ENCODE measurements at regions not wholly inside any gene's neighbourhood (a gene's known extent, or its start where the extent isn't known, plus 50 kb on each side); places are given as distances from the start of the nearest gene placed in this dataset.

DNA sequence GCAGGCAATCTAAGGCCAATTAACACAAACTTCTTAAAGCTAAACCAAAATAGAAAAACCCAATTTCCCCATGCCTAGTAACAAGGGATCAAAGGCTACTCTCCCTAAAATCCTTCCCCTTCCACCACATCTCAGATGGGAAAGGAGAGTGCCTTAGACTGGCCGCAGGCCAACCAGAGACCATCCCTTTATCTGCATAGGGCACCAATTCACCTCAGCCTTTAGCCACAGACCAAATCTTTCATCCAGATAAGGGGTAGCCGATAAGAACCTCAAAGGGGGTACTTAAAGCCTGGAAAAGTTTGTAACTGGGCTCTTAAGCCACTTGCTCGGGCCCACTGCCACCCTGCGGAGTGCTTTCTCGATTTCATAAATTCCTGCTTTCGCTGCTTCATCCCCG, 68.3 kb downstream of the TEX13C start:
- no peak for TF ChIP-seq POLR2A (IDR thresholded peaks at IDR 0.05)
- TF ChIP-seq, protein P1, sequence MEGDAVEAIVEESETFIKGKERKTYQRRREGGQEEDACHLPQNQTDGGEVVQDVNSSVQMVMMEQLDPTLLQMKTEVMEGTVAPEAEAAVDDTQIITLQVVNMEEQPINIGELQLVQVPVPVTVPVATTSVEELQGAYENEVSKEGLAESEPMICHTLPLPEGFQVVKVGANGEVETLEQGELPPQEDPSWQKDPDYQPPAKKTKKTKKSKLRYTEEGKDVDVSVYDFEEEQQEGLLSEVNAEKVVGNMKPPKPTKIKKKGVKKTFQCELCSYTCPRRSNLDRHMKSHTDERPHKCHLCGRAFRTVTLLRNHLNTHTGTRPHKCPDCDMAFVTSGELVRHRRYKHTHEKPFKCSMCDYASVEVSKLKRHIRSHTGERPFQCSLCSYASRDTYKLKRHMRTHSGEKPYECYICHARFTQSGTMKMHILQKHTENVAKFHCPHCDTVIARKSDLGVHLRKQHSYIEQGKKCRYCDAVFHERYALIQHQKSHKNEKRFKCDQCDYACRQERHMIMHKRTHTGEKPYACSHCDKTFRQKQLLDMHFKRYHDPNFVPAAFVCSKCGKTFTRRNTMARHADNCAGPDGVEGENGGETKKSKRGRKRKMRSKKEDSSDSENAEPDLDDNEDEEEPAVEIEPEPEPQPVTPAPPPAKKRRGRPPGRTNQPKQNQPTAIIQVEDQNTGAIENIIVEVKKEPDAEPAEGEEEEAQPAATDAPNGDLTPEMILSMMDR (IDR thresholded peaks at IDR 0.05) = no peak
